RWPE1 (cell line): ENCODE measurements at regions not wholly inside any gene's neighbourhood (a gene's known extent, or its start where the extent isn't known, plus 50 kb on each side); places are given as distances from the start of the nearest gene placed in this dataset.
"Not testable (repeated sequence)": the region's sequence is repeated elsewhere in the genome, so short reads cannot be mapped to it uniquely, and the experiment has no call there.

Experiments used
- CTCF ChIA-PET: fragments of 350-600 bp; sonication (Branson Sonifier 250); formaldehyde crosslinking; extraction: SDS; loops from one replicate; lab custom pipeline; 2021; lab: Yijun Ruan, JAX
- POLR2A ChIA-PET: fragments of 400-600 bp; formaldehyde crosslinking; extraction: SDS; loops from one replicate; lab custom pipeline; 2020; ENCODE audit warnings: antibody characterized with exemption; ENCODE audit not compliant: low non-redundant PET; lab: Yijun Ruan, JAX
- DNase-seq: peaks from one replicate; pipeline ENCODE4 v3.0.0; 2012; ENCODE audit warnings: low spot score
- H3K27ac ChIP-seq: fragments of 450-650 bp; 2 replicates; pipeline ENCODE4 v1.5.1; 2017
- CTCF ChIP-seq: fragments of 450-650 bp; conservative IDR thresholded peaks from 2 replicates; pipeline ENCODE4 v1.5.1; 2017; ENCODE audit warnings: low read depth, mild to moderate bottlenecking

- CTCF ChIA-PET: interaction anchor here (0.6 to 1.6 kb wide), 5 partner anchors 11 to 1477 kb away, joined by 3 to 8 read pairs (median 3); no protein-coding TSS in a partner anchor
Observed at GRCh38 chr2:102871707-102872106, 109.9 kb downstream of the TMEM182 start.

GRCh38 chr2:102872388-102872787 is 110.6 kb downstream of the TMEM182 start:
- no peak for DNase-seq
- CTCF ChIA-PET: interaction anchor here (0.6 to 1.6 kb wide), 6 partner anchors 12 to 1476 kb away, joined by 3 to 8 read pairs (median 4); no protein-coding TSS in a partner anchor
- no peak for TF ChIP-seq CTCF
- H3K27ac ChIP-seq: no peak overlapping the region
- POLR2A ChIA-PET: no interaction called here

More at GRCh38 chr2:102871707-102872106, 109.9 kb downstream of the TMEM182 start:
- no peak overlapping the region for H3K27ac ChIP-seq
- no peak for TF ChIP-seq CTCF
- DNase-seq: no peak
- POLR2A ChIA-PET: no interaction called here

GRCh38 chr2:102879513-102879912 is 117.7 kb downstream of the TMEM182 start:
- CTCF ChIA-PET, POLR2A ChIA-PET, DNase-seq, H3K27ac ChIP-seq: not testable (repeated sequence)

GRCh38 chr2:102880731-102881130 is 118.9 kb downstream of the TMEM182 start:
- no peak for DNase-seq
- ChIA-PET CTCF (interaction anchor here (0.6 kb wide), 1 partner anchor 808 kb away, joined by 3 read pairs; no protein-coding TSS in a partner anchor), POLR2A (no interaction called here)

GRCh38 chr2:102886216-102886893 is 124.5 kb downstream of the TMEM182 start:
- DNase-seq: no peak
- no peak overlapping the region for H3K27ac ChIP-seq
- POLR2A ChIA-PET: no interaction called here
- no peak for TF ChIP-seq CTCF
- CTCF ChIA-PET: no interaction called here

More at GRCh38 chr2:102880731-102881130, 118.9 kb downstream of the TMEM182 start:
- H3K27ac ChIP-seq: no peak overlapping the region
- TF ChIP-seq CTCF: no peak

- TF ChIP-seq CTCF: no peak
- DNase-seq: no peak
- CTCF ChIA-PET: no interaction called here
- POLR2A ChIA-PET: no interaction called here
- no peak overlapping the region for H3K27ac ChIP-seq
Observed at GRCh38 chr2:102888514-102888913, 126.7 kb downstream of the TMEM182 start.

- ChIA-PET POLR2A (no interaction called here), CTCF (interaction anchor here (0.5 kb wide), 1 partner anchor 457 kb away, joined by 3 read pairs; no protein-coding TSS in a partner anchor)
- TF ChIP-seq CTCF: no peak
- H3K27ac ChIP-seq: no peak overlapping the region
- no peak for DNase-seq
Observed at GRCh38 chr2:102891296-102891695, 129.5 kb downstream of the TMEM182 start.
